ENCODE measurements at regions not wholly inside any gene's neighbourhood (a gene's known extent, or its start where the extent isn't known, plus 50 kb on each side); places are given as distances from the start of the nearest gene placed in this dataset.

GRCh38 chr10:81008726-81009125 is 471.0 kb downstream of the SH2D4B start:
- no peak for DNase-seq (ENCODE audit: extremely low read depth in 1 of 2, low read depth in 1 of 2)

GRCh38 chr10:81009296-81009695 is 471.6 kb downstream of the SH2D4B start:
- no peak for DNase-seq (ENCODE audit: extremely low read depth in 1 of 2, low read depth in 1 of 2)

- no peak for DNase-seq (ENCODE audit: extremely low read depth in 1 of 2, low read depth in 1 of 2)
Measured at GRCh38 chr10:81013771-81014170, 476.1 kb downstream of the SH2D4B start.

GRCh38 chr10:81019029-81019890 is 481.6 kb downstream of the SH2D4B start:
- no peak for DNase-seq (ENCODE audit: extremely low read depth in 1 of 2, low read depth in 1 of 2)

DNA sequence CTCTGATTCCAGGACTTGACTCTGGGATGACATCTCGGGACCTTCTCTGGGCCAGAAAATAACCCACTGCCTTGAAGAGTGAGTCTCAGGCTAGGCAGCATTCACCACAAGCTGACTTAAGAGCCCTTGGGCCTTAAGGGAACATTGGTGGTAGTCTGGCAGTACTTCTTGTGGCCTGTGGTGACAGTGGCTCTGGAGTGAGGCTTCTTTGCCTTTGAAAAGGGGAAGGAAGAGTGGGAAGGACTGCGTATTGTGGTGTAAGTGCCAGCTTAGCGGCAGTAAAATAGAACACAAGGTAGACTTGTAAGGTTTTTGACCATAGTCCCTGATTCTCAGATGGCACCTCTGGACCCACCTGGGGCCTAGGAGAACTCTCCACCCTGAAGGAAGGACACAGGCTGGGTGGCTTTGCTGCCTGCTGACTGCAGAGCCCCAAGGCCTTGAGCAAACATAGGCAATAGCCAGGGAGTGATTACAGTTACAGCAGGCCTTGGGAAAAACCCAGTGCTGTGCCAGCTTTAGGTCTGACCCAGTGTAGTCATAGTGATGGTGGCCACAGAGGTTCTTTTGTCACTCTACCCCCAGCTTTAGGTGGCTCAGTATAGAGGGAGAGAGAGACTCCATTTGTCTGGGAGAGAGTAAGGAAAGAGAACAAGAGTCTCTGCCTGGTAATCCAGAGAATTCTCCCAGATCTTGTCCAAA is 483.9 kb downstream of the SH2D4B start:
- DNase-seq (ENCODE audit: extremely low read depth in 1 of 2, low read depth in 1 of 2) = no peak

GRCh38 chr10:81026591-81026990 is 488.9 kb downstream of the SH2D4B start:
- DNase-seq (ENCODE audit: extremely low read depth in 1 of 2, low read depth in 1 of 2) = no peak

DNA sequence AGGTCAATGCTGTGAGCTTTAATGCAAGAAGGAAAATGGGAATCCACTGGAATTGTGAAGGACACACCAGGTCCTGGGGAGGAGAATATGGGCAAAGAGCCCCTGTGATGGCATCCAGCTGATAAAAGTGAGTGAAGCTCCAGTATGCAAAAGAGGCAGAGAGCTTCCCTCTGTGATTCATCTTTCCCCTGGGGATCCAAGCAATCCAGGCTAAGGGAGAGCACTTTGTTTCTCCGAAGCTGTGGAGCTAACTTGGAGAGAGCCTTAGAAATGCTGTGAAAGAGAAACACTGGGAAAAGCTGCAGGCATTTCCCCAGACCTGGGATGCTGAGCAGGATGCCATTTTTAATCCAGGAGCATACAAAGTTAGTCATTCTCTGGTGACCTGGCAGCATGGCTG is 489.5 kb downstream of the SH2D4B start:
- no peak for DNase-seq (ENCODE audit: extremely low read depth in 1 of 2, low read depth in 1 of 2)

DNA sequence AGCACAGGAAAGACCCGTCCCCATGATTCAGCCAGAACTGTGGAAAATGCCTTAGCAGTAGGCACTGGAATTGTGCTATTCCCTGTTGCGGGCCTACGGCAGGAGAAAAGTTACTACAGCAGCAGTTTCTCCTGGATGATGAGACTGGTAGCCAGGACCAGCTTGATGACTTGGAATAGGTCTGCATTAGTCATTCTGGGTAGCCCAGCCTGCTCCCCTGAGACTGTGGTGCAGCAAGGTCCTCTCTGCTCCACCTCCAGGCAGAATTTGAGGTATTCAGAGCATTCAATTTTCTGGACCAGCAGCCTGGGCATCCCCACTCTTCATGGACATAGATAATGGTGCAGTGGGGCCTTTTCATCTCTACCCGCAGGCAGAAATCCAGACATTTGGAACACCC is 490.0 kb downstream of the SH2D4B start:
- no peak for DNase-seq (ENCODE audit: extremely low read depth in 1 of 2, low read depth in 1 of 2)

DNA sequence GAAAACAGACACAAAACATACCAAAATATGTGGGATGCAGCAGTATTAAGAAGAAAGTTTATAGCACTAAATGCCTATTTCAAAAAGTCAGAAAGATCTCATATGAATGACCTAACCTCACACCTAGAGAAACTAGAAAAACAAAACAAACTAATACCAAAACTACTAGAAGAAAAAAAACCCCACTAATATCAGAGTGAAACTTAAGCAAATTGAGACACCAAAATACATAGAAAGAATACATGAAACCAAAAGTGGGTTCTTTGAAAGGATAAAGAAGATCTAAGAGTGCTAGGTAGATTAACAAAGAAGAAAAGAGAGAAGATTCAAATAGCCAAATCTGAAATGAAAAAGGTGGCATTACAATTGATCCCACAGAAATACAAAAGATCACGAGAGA is 494.1 kb downstream of the SH2D4B start:
- no peak for DNase-seq (ENCODE audit: extremely low read depth in 1 of 2, low read depth in 1 of 2)

GRCh38 chr10:81034383-81034782 is 496.7 kb downstream of the SH2D4B start:
- DNase-seq (ENCODE audit: extremely low read depth in 1 of 2, low read depth in 1 of 2) = no peak

DNA sequence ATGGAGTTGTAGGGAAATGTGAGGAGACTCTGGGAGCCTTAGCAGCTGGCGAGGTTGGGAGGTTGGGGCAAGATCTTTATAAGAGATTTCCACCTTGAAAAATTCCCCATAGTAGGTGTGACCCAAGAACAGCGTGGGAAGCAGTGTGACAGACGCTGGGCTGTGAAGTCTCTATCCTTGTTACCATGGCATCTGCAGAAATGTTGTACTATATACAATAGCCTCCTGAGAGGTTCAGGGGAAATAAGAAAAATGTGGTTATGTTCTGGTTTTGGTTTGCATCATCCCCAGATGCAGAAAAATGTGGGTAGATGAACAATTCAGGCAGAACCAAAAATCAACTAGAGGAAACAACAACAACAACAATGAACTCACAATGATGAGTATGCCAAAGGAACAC is 498.6 kb downstream of the SH2D4B start:
- no peak for DNase-seq (ENCODE audit: extremely low read depth in 1 of 2, low read depth in 1 of 2)

- no peak for DNase-seq (ENCODE audit: extremely low read depth in 1 of 2, low read depth in 1 of 2)
Measured at GRCh38 chr10:81040031-81040430, 502.3 kb downstream of the SH2D4B start.

- no peak for DNase-seq (ENCODE audit: extremely low read depth in 1 of 2, low read depth in 1 of 2)
Measured at GRCh38 chr10:81040940-81041339, 503.2 kb downstream of the SH2D4B start.

- DNase-seq (ENCODE audit: extremely low read depth in 1 of 2, low read depth in 1 of 2) = no peak
Measured at GRCh38 chr10:81042647-81043046, 504.9 kb downstream of the SH2D4B start.

- no peak for DNase-seq (ENCODE audit: extremely low read depth in 1 of 2, low read depth in 1 of 2)
Measured at GRCh38 chr10:81065474-81065873, 527.8 kb downstream of the SH2D4B start.

- DNase-seq (ENCODE audit: extremely low read depth in 1 of 2, low read depth in 1 of 2) = no peak
Measured at GRCh38 chr10:81068460-81068859, 530.8 kb downstream of the SH2D4B start.

GRCh38 chr10:81071087-81071796 is 533.5 kb downstream of the SH2D4B start:
- DNase-seq (ENCODE audit: extremely low read depth in 1 of 2, low read depth in 1 of 2) = no peak

DNA sequence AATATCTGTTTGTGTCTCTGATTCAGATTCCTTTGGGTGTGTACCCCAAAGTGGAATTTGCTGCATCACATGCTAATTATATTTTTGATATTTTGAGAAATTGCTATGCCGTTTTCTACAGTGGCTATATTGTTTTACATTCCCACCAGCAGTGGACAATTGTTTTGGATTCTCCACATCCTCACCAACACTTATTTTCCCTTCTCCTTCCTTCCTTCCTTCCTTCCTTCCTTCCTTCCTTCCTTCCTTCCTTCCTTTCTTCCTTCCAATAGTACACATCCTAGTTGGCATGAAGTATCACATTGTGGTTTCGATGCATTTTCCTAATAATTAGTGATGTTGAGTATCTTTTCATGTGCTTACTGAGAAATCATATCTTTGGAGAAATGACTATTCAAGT is 535.5 kb downstream of the SH2D4B start:
- DNase-seq (ENCODE audit: extremely low read depth in 1 of 2, low read depth in 1 of 2) = no peak

- no peak for DNase-seq (ENCODE audit: extremely low read depth in 1 of 2, low read depth in 1 of 2)
Measured at GRCh38 chr10:81081887-81082620, 544.4 kb downstream of the SH2D4B start.

DNA sequence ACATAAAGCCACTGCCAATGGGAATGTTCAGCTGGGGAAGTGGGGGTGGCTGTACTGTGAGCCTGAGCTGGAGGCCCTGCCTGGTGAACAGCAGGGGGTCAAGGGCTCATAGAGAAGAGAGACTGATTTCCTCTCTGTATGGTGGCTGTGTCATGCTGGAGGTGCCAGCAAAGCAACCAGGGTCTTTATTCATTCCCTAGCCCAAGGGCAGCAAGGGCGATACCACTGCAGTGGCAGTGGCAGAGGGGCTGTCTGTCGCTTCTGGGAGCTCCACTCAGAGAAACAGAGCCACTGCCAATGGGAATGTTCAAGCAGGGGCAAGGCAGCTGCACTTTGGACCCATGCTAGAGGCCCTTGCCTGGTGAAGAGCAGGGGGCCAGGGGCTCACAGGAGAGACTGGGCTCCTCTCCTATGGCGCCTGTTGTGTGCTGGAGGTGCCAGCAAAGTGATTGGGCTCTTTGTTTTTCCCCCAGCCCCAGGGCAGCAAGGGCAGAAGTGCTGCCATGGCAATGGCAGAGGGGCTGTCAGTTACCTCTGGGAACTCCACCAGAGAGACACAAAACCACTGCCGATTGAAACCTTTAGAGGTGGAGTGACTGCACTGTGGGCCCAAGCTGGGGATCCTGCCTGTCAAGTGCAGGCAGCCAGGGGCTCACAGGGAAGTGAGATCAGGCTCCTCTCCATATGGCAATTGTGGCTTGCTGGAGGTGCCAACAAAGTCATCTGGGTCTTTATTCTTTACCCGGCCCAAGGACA is 545.1 kb downstream of the SH2D4B start:
- no peak for DNase-seq (ENCODE audit: extremely low read depth in 1 of 2, low read depth in 1 of 2)
